ENCODE measurements at regions not wholly inside any gene's neighbourhood (a gene's known extent, or its start where the extent isn't known, plus 50 kb on each side); places are given as distances from the start of the nearest gene placed in this dataset.

GRCh38 chr7:131735101-131735500 lies 178.7 kb upstream of the PODXL start:
- TF ChIP-seq CTCF (IDR thresholded peaks at IDR 0.05): no peak
- no peak for TF ChIP-seq POLR2A (IDR thresholded peaks at IDR 0.05)
